BE2C (cell line): ENCODE measurements at regions not wholly inside any gene's neighbourhood (a gene's known extent, or its start where the extent isn't known, plus 50 kb on each side); places are given as distances from the start of the nearest gene placed in this dataset.
"Not testable (repeated sequence)": the region's sequence is repeated elsewhere in the genome, so short reads cannot be mapped to it uniquely, and the experiment has no call there.

ENCODE experiments used
- DNase-seq: peaks from one replicate; pipeline ENCODE4 v3.0.0-alpha.2; 2020
- H3K27me3 ChIP-seq: fragments of 250-450 bp; sonication (Bioruptor Pico); 2 replicates; pipeline ENCODE4 v1.5.1; 2020; ENCODE audit warnings: mild to moderate bottlenecking
- H3K36me3 ChIP-seq: fragments of 250-450 bp; sonication (Bioruptor Pico); 2 replicates; pipeline ENCODE4 v1.5.1; 2020; ENCODE audit warnings: mild to moderate bottlenecking
- H3K4me1 ChIP-seq: fragments of 250-450 bp; sonication (Bioruptor Pico); 2 replicates; pipeline ENCODE4 v1.5.1; 2020
- H3K4me3 ChIP-seq: 2 replicates; pipeline ENCODE4 v1.5.1; 2011; ENCODE audit warnings: low read depth, low read length
- H3K9me3 ChIP-seq: fragments of 250-450 bp; sonication (Bioruptor Pico); 2 replicates; pipeline ENCODE4 v1.5.1; 2020
- CTCF ChIP-seq: IDR thresholded peaks from 2 replicates; pipeline ENCODE4 v1.5.1; 2012; ENCODE audit warnings: mild to moderate bottlenecking, low read depth, low read length

- Histone ChIP-seq H3K27me3 (no peaks in the 10 kb centered on the region), H3K9me3 (no peaks in the 10 kb centered on the region), H3K36me3 (no peaks in the 10 kb centered on the region), H3K4me1 (no peaks in the 10 kb centered on the region), H3K4me3 (no peak overlapping the region)
- no peak for TF ChIP-seq CTCF
- DNase-seq = no peak
Observed at GRCh38 chr16:29237971-29238370, 168.5 kb downstream of the NPIPB11 start.

- not testable (repeated sequence) for H3K9me3 ChIP-seq, DNase-seq, H3K36me3 ChIP-seq, H3K27me3 ChIP-seq, H3K4me3 ChIP-seq, H3K4me1 ChIP-seq
Observed at GRCh38 chr16:29237495-29237894, 169.0 kb downstream of the NPIPB11 start.

DNA sequence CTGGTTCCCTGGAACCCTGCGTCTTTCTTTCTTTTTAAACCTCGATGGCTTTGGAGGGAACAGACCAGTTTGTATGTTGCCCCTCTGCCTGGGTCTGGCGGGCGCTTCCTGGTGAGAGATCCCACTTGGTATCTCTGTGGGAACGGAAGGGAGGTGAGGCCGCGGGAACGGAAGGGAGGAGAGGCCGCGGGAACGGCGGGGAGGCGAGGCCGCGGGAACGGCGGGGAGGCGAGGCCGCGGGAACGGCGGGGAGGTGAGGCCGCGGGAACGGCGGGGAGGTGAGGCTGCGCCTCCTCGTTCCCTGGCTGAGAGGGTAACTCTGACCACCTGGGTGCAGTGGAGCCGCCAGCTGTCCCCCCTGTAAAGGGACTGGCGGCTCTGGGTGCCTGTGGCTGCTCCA lies 169.5 kb downstream of the NPIPB11 start:
- H3K4me1 ChIP-seq, H3K4me3 ChIP-seq, H3K9me3 ChIP-seq, H3K27me3 ChIP-seq, DNase-seq, H3K36me3 ChIP-seq: not testable (repeated sequence)

- not testable (repeated sequence) for DNase-seq, H3K4me3 ChIP-seq, H3K9me3 ChIP-seq, H3K27me3 ChIP-seq, H3K4me1 ChIP-seq, H3K36me3 ChIP-seq
Observed at GRCh38 chr16:29235836-29236370, 170.6 kb downstream of the NPIPB11 start.

DNA sequence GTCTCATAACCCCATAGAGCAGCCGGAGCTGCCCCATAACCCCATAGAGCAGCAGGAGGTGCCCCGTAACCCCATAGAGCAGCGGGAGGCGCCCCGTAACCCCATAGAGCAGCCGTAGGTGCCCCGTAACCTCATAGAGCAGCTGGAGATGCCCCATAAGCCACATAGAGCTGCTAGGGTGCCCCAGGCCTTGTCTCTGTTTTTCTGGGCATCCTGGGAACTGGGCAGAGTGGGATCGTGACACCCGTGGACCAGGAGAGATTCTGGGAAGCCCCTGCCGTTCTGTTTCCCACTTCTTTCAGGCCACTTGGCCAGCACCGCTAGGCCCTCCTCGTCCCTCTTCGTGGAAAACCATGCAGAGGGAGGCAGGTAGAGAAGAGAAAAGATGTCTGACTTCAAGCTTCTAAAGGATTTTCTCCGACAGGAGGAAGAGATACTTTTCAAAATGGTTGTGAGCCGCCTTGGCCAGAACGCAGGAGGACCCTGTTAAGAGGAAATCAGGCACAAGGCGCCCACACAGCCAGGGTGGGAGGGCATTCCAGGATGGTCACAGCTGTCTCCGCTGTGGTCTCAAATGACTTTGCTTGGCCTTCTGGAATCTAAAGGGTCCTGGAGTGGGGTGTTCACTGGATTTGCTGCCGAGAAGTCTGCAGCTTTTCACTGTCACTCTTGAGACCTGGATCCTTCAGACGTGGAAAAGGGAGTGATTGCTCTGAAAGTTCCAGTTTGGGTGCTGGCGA lies 171.8 kb downstream of the NPIPB11 start:
- not testable (repeated sequence) for H3K4me1 ChIP-seq, DNase-seq, H3K4me3 ChIP-seq, H3K36me3 ChIP-seq, H3K27me3 ChIP-seq, H3K9me3 ChIP-seq

GRCh38 chr16:29233705-29234404 lies 172.7 kb downstream of the NPIPB11 start:
- DNase-seq, H3K36me3 ChIP-seq, H3K9me3 ChIP-seq, H3K27me3 ChIP-seq, H3K4me3 ChIP-seq, H3K4me1 ChIP-seq: not testable (repeated sequence)

DNA sequence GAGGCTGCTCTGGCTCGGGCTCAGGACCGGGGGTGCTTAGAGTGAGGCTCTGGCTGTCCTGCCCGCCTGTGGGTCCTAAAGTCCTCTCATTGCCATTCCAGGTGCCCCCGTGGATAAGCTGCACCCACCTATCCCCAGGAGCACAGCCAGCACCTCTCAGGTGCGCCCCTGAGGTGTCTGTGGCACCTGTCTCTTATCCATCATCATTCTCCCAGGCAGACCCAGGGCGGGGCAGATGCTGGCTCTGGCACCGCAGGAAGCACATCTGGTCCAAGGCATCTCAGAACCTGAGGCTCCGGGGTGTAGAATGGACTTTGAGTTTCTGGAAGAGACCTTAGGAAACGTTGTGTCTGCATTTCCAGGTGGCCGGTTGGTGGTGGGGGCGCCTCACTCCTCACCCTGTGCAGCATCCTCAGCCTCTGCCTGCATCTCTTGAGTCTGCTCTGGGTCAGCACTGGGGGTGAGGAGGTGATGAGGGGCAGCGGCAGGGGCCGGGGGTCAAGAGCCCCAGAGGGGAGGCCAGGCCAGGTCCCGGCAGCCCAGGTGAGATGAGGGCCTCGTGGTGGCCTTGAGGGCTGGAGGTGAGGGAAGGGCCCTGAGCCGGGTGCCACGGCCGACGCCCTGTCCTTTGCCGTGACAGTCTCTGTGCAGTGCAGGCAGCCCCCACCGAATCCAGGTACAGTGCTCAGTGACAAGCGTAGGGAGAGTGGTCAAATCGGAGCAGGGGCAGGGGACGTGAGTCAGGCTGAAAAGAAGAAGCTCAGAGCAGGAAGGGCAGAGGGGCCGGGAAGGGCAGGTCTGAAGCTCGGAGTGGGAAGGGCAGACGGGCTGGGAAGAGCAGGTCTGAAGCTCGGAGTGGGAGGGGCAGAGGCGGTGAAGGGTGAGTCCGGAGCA lies 173.5 kb downstream of the NPIPB11 start:
- DNase-seq = no peak
- Histone ChIP-seq H3K36me3 (no peaks in the 10 kb centered on the region), H3K9me3 (no peaks in the 10 kb centered on the region), H3K4me3 (no peak overlapping the region), H3K27me3 (no peaks in the 10 kb centered on the region), H3K4me1 (no peaks in the 10 kb centered on the region)
- no peak for TF ChIP-seq CTCF

DNA sequence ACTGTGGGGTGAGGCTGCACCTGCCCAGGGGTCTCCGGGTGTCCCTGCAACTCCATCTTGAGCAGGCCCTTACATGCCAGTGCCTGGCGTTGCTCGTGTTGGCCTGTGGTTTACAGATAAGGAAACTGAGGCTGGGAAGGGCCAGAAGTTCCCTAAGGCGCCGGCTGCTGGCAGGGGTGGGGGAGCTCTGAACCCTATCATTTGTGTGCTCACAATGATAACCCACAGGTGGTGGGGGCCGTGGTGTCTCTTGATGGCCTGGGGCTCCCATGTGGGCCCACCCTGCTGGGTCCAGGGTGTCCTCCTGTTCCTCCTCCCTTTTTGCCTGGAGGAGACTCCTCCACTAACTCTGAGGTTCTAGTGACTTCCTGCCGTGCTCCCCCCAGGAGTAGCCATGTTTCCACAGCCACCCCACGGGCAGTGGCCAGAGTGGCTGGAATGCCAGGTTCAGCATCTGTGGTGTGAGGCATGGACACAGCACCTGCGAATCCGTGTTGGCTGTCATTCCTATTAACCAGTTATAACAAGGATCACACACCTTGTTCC lies 174.3 kb downstream of the NPIPB11 start:
- not testable (repeated sequence) for H3K4me1 ChIP-seq, H3K9me3 ChIP-seq, H3K36me3 ChIP-seq, DNase-seq, H3K27me3 ChIP-seq, H3K4me3 ChIP-seq

DNA sequence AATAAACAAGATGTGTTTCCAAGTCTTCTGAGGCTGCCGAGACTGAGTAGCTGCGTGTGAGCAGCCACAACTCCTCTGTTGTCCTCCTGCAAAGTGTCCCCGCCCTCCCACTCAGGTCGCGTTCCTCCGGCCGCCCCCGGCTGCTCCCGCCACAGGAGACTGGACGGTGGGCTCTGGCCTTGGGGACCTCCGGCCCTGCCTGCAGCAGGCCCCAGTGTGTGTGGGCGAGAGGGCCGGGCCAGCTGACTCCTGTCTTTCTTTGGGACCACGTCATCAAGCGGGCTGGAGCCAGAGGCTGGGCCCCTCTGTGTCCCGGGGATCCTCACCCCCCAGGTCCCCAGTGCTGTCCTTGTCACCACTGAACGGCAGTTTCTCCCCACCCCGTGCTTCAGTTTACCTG lies 175.3 kb downstream of the NPIPB11 start:
- no peaks in the 10 kb centered on the region for H3K4me1 ChIP-seq
- TF ChIP-seq CTCF = no peak
- no peaks in the 10 kb centered on the region for H3K36me3 ChIP-seq
- H3K4me3 ChIP-seq = no peak overlapping the region
- H3K27me3 ChIP-seq = no peaks in the 10 kb centered on the region
- no peaks in the 10 kb centered on the region for H3K9me3 ChIP-seq
- no peak for DNase-seq
